ENCODE measurements at regions not wholly inside any gene's neighbourhood (a gene's known extent, or its start where the extent isn't known, plus 50 kb on each side); places are given as distances from the start of the nearest gene placed in this dataset.
"Not testable (repeated sequence)": the region's sequence is repeated elsewhere in the genome, so short reads cannot be mapped to it uniquely, and the experiment has no call there.

- H3K79me2 ChIP-seq (ENCODE audit: insufficient read depth, low read length); H3K9ac ChIP-seq (ENCODE audit: low read length); H3K36me3 ChIP-seq (ENCODE audit: low read length); H4K20me1 ChIP-seq (ENCODE audit: low read depth, low read length); H3F3A ChIP-seq (ENCODE audit: insufficient read depth); H2AFZ ChIP-seq (ENCODE audit: low read depth, low read length, severe bottlenecking); H3K4me3 ChIP-seq (ENCODE audit: insufficient read depth, low read length, poor library complexity, severe bottlenecking); H3K9me3 ChIP-seq (ENCODE audit: insufficient read depth, low read length); H3K27me3 ChIP-seq (ENCODE audit: low read length); H3K27ac ChIP-seq (ENCODE audit: low read depth, low read length); H3K9me2 ChIP-seq (replicated peaks; ENCODE audit: insufficient read depth, low read length); H3K4me2 ChIP-seq (ENCODE audit: low read depth, low read length, poor library complexity, severe bottlenecking): not testable (repeated sequence)
Measured at GRCh38 chr16:29200681-29201080, 205.8 kb downstream of the NPIPB11 start.

GRCh38 chr16:29200135-29200601 lies 206.3 kb downstream of the NPIPB11 start:
- not testable (repeated sequence) for H3K79me2 ChIP-seq (ENCODE audit: insufficient read depth, low read length); H3K27me3 ChIP-seq (ENCODE audit: low read length); H3K4me2 ChIP-seq (ENCODE audit: low read depth, low read length, poor library complexity, severe bottlenecking); H3K9me2 ChIP-seq (replicated peaks; ENCODE audit: insufficient read depth, low read length); H2AFZ ChIP-seq (ENCODE audit: low read depth, low read length, severe bottlenecking); H4K20me1 ChIP-seq (ENCODE audit: low read depth, low read length); H3K27ac ChIP-seq (ENCODE audit: low read depth, low read length); H3K4me3 ChIP-seq (ENCODE audit: insufficient read depth, low read length, poor library complexity, severe bottlenecking); H3K9ac ChIP-seq (ENCODE audit: low read length); H3K9me3 ChIP-seq (ENCODE audit: insufficient read depth, low read length); H3K36me3 ChIP-seq (ENCODE audit: low read length); H3F3A ChIP-seq (ENCODE audit: insufficient read depth)

- not testable (repeated sequence) for H3K36me3 ChIP-seq (ENCODE audit: low read length); H3K27ac ChIP-seq (ENCODE audit: low read depth, low read length); H3K9me2 ChIP-seq (replicated peaks; ENCODE audit: insufficient read depth, low read length); H3K27me3 ChIP-seq (ENCODE audit: low read length); H3K4me2 ChIP-seq (ENCODE audit: low read depth, low read length, poor library complexity, severe bottlenecking); H3K4me3 ChIP-seq (ENCODE audit: insufficient read depth, low read length, poor library complexity, severe bottlenecking); H2AFZ ChIP-seq (ENCODE audit: low read depth, low read length, severe bottlenecking); H3K9me3 ChIP-seq (ENCODE audit: insufficient read depth, low read length); H4K20me1 ChIP-seq (ENCODE audit: low read depth, low read length); H3K79me2 ChIP-seq (ENCODE audit: insufficient read depth, low read length); H3K9ac ChIP-seq (ENCODE audit: low read length); H3F3A ChIP-seq (ENCODE audit: insufficient read depth)
Measured at GRCh38 chr16:29199626-29200025, 206.9 kb downstream of the NPIPB11 start.

- H3K9me3 ChIP-seq (ENCODE audit: insufficient read depth, low read length), result no peaks in the 10 kb centered on the region
- no peak for TF ChIP-seq CTCF (IDR thresholded peaks at IDR 0.05; ENCODE audit: insufficient read depth, low read length, poor library complexity, severe bottlenecking)
- TF ChIP-seq EZH2phosphoT487 (conservative IDR thresholded peaks at IDR 0.05; ENCODE audit: low read length), result no peak
- H3K4me2 ChIP-seq (ENCODE audit: low read depth, low read length, poor library complexity, severe bottlenecking), result no peak overlapping the region
- H3K27ac ChIP-seq (ENCODE audit: low read depth, low read length), result no peak overlapping the region
- H3K9me2 ChIP-seq (replicated peaks; ENCODE audit: insufficient read depth, low read length), result no peaks in the 10 kb centered on the region
- no peak overlapping the region for H3K4me3 ChIP-seq (ENCODE audit: insufficient read depth, low read length, poor library complexity, severe bottlenecking)
- no peaks in the 10 kb centered on the region for H3F3A ChIP-seq (ENCODE audit: insufficient read depth)
- no peaks in the 10 kb centered on the region for H3K79me2 ChIP-seq (ENCODE audit: insufficient read depth, low read length)
- H3K9ac ChIP-seq (ENCODE audit: low read length), result no peak overlapping the region
- no peaks in the 10 kb centered on the region for H4K20me1 ChIP-seq (ENCODE audit: low read depth, low read length)
- H2AFZ ChIP-seq (ENCODE audit: low read depth, low read length, severe bottlenecking), result no peak overlapping the region
- no peaks in the 10 kb centered on the region for H3K36me3 ChIP-seq (ENCODE audit: low read length)
- no peaks in the 10 kb centered on the region for H3K27me3 ChIP-seq (ENCODE audit: low read length)
Measured at GRCh38 chr16:29198731-29199521, 207.6 kb downstream of the NPIPB11 start.

- no peak overlapping the region for H2AFZ ChIP-seq (ENCODE audit: low read depth, low read length, severe bottlenecking)
- H3F3A ChIP-seq (ENCODE audit: insufficient read depth), result no peaks in the 10 kb centered on the region
- no peaks in the 10 kb centered on the region for H3K36me3 ChIP-seq (ENCODE audit: low read length)
- no peak overlapping the region for H3K9ac ChIP-seq (ENCODE audit: low read length)
- no peaks in the 10 kb centered on the region for H3K9me2 ChIP-seq (replicated peaks; ENCODE audit: insufficient read depth, low read length)
- no peaks in the 10 kb centered on the region for H3K79me2 ChIP-seq (ENCODE audit: insufficient read depth, low read length)
- no peaks in the 10 kb centered on the region for H4K20me1 ChIP-seq (ENCODE audit: low read depth, low read length)
- H3K9me3 ChIP-seq (ENCODE audit: insufficient read depth, low read length), result no peaks in the 10 kb centered on the region
- TF ChIP-seq CTCF (IDR thresholded peaks at IDR 0.05; ENCODE audit: insufficient read depth, low read length, poor library complexity, severe bottlenecking) (no peak), EZH2phosphoT487 (conservative IDR thresholded peaks at IDR 0.05; ENCODE audit: low read length) (no peak)
- no peak overlapping the region for H3K27ac ChIP-seq (ENCODE audit: low read depth, low read length)
- no peak overlapping the region for H3K4me2 ChIP-seq (ENCODE audit: low read depth, low read length, poor library complexity, severe bottlenecking)
- no peak overlapping the region for H3K4me3 ChIP-seq (ENCODE audit: insufficient read depth, low read length, poor library complexity, severe bottlenecking)
- no peaks in the 10 kb centered on the region for H3K27me3 ChIP-seq (ENCODE audit: low read length)
Measured at GRCh38 chr16:29198231-29198630, 208.3 kb downstream of the NPIPB11 start.

GRCh38 chr16:29197494-29198100 lies 208.9 kb downstream of the NPIPB11 start:
- H3K4me3 ChIP-seq (ENCODE audit: insufficient read depth, low read length, poor library complexity, severe bottlenecking); H3K36me3 ChIP-seq (ENCODE audit: low read length); H3K9ac ChIP-seq (ENCODE audit: low read length); H3K9me2 ChIP-seq (replicated peaks; ENCODE audit: insufficient read depth, low read length); H3K9me3 ChIP-seq (ENCODE audit: insufficient read depth, low read length); H3K27me3 ChIP-seq (ENCODE audit: low read length); H3F3A ChIP-seq (ENCODE audit: insufficient read depth); H2AFZ ChIP-seq (ENCODE audit: low read depth, low read length, severe bottlenecking); H4K20me1 ChIP-seq (ENCODE audit: low read depth, low read length); H3K27ac ChIP-seq (ENCODE audit: low read depth, low read length); H3K79me2 ChIP-seq (ENCODE audit: insufficient read depth, low read length); H3K4me2 ChIP-seq (ENCODE audit: low read depth, low read length, poor library complexity, severe bottlenecking): not testable (repeated sequence)
